Stimulated activated CD8-positive, alpha-beta memory T cell treated with anti-CD3 and anti-CD28 coated beads, Interleukin-7, amount 100 ng/mL, for 24 hours (primary cell): ENCODE measurements at regions not wholly inside any gene's neighbourhood (a gene's known extent, or its start where the extent isn't known, plus 50 kb on each side); places are given as distances from the start of the nearest gene placed in this dataset.

Source experiments
- DNase-seq: peaks from one replicate; pipeline ENCODE4 v3.0.0-alpha.2; 2020; ENCODE audit warnings: low read depth

- no peak for DNase-seq
These were observed 537.6 kb upstream of the SETBP1 start for GRCh38 chr18:44143072-44143471.

DNA sequence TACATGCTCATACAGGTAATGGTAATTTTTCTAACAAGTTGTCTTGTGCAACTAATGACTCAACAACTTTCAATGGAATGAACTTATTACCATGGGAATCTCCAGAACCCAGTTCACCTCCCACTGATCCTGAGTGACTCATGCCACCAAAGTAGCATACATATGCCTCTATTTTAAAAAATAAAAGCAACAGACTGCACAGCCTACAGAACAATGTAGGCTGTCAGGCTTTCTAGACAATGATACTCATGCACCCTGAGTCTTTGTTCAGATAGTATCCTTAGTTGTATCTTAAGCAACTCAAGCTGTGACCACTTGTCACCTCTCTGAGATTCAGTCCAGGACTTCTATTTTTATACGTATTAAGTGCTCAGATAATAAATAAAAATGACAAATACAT is 531.0 kb upstream of the SETBP1 start:
- no peak for DNase-seq

- DNase-seq: no peak
These were observed 526.7 kb upstream of the SETBP1 start for GRCh38 chr18:44153981-44154380.

DNA sequence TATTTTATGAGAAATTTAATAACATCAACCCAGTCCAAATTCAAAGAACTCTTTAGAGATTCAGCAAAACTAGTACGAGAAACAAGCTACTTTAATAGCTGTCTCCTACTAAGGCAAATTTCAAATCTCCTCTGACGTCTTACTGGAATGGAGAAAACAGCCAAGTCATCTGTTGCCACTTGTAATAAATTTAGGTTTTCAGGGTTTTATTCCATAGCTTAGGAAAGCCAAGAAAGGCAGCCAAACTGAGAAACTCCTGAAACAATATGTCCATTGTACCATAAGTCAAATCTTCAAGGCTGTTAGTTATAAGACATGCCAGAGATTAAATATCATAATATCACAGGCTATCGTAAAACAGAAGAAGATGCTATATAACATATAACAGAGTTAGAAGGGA is 524.6 kb upstream of the SETBP1 start:
- DNase-seq: no peak

DNA sequence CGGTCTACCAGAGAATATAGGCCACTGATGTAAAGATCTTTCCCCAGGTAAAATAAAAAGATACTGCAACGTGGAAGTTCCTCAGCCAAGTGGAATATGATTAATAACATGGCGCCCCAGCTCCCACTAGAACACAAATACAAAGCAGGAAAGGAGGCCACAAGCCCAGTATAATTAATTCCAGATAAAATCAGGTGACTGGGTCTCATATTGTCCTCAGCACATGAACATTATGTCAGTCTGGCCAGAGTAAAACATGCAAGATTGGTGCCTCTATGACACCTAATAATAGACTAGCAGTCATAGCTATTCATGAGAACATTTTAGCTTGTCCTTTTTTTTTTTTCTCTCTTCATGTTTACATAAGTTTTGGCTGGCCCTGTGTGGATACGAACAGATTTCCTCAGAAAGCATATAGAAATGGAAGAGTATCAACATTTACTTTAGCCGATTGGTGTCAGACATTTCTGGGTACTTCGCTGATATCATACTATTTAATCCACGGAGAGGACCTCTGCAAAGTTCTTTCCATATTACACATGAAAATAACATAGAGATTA is 523.8 kb upstream of the SETBP1 start:
- no peak for DNase-seq

DNA sequence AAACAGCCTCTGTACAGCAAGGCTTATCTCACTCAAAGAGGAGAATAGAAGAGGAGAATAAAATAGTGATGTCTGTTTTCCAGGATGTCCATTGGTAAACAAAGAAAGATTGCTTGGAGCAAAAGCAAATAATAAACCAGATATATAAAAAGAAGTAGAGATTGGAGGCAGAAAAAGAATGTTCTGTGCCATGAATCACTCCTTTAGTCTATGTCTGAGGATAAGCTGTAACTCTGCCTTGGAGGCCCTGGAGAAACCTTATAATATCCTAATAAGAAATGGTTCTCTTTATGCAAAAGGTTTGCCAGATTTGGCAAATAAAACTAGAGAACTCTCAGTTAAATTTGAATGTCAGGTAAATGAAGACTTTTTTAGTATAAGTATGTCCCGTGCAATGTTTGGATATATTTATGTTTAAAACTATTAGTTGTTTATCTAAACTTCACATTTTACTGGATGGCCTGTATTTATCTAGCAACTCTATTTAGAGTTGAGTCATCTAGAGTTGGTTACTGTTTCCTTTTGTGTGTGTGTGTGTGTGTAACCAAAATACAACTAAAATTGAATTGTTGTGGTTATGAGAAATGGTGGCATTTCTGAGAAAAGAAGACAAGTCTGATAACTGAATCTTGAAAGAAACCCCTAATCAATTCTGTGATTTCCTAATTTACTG is 510.3 kb upstream of the SETBP1 start:
- DNase-seq: no peak

- no peak for DNase-seq
These were observed 509.4 kb upstream of the SETBP1 start for GRCh38 chr18:44171301-44171700.

GRCh38 chr18:44175891-44176290 is 504.8 kb upstream of the SETBP1 start:
- no peak for DNase-seq

- DNase-seq: no peak
These were observed 502.2 kb upstream of the SETBP1 start for GRCh38 chr18:44178476-44178875.

- DNase-seq: no peak
These were observed 501.0 kb upstream of the SETBP1 start for GRCh38 chr18:44179693-44180092.

- no peak for DNase-seq
These were observed 500.0 kb upstream of the SETBP1 start for GRCh38 chr18:44180683-44181082.

- no peak for DNase-seq
These were observed 498.5 kb upstream of the SETBP1 start for GRCh38 chr18:44181951-44182747.

DNA sequence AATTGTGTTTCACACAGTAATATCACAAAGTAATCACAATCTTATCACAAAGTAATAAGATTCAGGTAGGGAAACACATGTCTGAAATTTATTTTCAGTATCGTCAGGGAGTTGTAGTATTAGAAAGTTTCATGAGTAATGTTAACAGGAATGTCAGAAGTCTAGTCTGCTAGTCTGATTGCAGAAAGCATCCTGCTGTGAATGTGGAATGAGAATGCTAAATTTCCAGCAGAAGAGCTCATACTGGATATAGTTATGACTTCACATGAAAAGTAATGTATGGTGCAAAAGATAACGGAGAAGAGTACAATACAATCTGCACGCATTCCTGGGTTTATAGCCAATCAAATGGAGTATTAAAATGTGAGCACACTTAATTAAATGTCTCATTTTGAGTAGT is 494.7 kb upstream of the SETBP1 start:
- DNase-seq: no peak

- DNase-seq: no peak
These were observed 493.6 kb upstream of the SETBP1 start for GRCh38 chr18:44187090-44187489.

GRCh38 chr18:44195394-44196140 is 485.1 kb upstream of the SETBP1 start:
- DNase-seq: no peak

- DNase-seq: no peak
These were observed 482.7 kb upstream of the SETBP1 start for GRCh38 chr18:44197832-44198611.

GRCh38 chr18:44198612-44199284 is 481.9 kb upstream of the SETBP1 start:
- DNase-seq: no peak

DNA sequence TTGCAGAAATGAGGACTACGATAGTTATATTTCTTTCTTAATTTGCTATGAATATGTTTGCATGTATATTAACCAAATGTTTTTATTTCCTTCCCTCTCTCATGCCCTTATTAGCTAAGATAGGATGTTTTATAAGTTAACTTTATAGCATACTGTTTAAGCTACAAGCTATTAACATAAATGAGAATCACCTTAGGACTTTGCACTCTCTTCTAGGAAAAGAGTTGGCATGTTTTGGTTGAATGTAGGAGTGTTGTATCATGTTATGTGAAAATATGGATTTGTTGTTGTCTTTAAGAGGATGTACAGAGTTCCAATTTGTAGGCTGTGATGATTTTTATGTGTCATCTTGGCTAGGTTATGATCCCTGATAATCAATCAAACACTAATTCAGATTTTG is 467.4 kb upstream of the SETBP1 start:
- DNase-seq: no peak

- DNase-seq: no peak
These were observed 466.3 kb upstream of the SETBP1 start for GRCh38 chr18:44214396-44214795.

- no peak for DNase-seq
These were observed 464.5 kb upstream of the SETBP1 start for GRCh38 chr18:44216169-44216568.

DNA sequence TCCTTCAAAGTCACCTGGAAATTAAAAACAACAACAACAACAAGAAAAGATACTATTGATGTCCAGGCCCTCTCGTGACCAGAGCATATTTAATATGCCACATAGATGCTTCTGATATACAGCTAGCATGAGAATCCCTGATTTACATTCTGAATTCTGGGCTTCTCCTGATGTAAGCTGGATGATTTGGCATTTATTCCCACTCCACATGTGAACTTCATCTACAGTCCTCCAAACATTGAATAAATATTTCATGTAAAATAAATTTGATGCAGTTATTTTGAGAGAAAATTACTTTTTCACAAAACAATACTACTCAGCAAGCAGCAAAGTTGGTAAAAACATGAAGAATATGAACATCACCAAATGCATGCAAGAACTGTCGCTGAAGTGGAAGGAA is 453.2 kb upstream of the SETBP1 start:
- no peak for DNase-seq
